GM12864 (cell line): ENCODE measurements at regions not wholly inside any gene's neighbourhood (a gene's known extent, or its start where the extent isn't known, plus 50 kb on each side); places are given as distances from the start of the nearest gene placed in this dataset.
"Not testable (repeated sequence)": the region's sequence is repeated elsewhere in the genome, so short reads cannot be mapped to it uniquely, and the experiment has no call there.

ENCODE experiments used
- DNase-seq: peaks from one replicate; pipeline ENCODE4 v3.0.0-alpha.2; 2011; ENCODE audit warnings: low read depth
- H3K4me3 ChIP-seq: 2 replicates; pipeline ENCODE4 v1.5.1; 2011; ENCODE audit warnings: mild to moderate bottlenecking, low read depth, low read length, control low read depth
- CTCF ChIP-seq: IDR thresholded peaks from 2 replicates; pipeline ENCODE4 v1.5.1; 2011; ENCODE audit warnings: low read depth, mild to moderate bottlenecking, moderate library complexity, low read length, control low read depth, inconsistent platforms; ENCODE audit errors: missing control alignments

DNA sequence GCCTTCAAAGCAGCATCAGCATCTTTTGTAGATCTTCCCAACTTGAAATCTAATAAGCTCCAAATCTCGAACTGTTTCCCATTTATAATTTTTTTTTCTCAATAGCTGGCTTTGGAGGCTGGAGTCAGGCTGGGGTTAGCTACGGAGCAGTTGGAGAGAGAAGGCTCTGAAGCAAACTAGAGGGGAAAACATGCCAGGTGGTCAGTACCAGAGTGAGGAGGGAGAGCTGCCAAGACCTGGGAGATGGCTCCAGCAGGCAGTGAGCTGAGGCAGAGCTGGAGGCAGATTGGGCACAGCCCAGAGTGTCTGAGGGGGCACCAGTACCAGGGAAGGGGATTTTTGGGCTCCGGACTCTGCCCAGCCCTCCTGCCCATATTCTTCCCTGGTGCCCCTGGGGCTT, 311.2 kb downstream of the RPLP1 start:
- no peak for TF ChIP-seq CTCF
- DNase-seq = no peak
- H3K4me3 ChIP-seq = no peak overlapping the region

DNA sequence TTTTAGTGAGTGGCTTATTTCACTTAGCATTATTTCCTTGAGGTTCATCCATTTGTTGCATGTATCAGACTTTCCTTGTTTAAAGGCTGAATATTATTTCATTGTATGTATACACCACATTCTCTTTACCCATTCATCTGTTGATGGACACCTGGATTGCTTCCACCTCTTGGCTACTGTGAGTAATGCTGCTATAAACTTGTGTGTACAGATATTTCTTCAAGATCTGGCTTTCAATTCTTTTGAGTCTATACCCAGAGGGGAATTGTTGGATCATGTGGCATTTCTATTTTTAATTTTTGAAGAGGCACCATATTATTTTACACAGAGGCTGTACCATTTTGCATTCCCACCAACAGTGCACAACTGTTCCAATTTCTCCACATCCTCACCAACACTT, 313.5 kb downstream of the RPLP1 start:
- TF ChIP-seq CTCF = no peak
- no peak overlapping the region for H3K4me3 ChIP-seq
- no peak for DNase-seq

DNA sequence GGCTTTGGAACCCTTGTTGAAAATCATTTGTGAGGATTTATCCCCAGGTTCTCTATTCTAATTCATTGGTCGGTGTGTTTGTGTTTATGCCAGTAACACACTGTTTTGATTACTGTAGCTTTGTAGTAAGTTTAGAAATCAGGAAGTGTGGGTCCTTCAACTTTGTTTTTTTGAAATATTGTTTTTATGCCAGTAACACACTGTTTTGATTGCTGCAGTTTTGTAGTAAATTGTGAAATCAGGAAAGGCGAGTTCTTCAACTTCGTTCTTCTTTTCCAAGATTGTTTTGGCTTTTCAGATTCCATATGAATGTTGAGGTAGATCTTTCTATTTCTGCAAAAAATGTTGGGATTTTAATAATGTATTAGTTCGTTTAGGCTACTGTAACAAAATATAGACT, 314.6 kb downstream of the RPLP1 start:
- H3K4me3 ChIP-seq = no peak overlapping the region
- no peak for DNase-seq
- TF ChIP-seq CTCF = no peak

- not testable (repeated sequence) for DNase-seq
Measured at GRCh38 chr15:69769336-69769735, 316.7 kb downstream of the RPLP1 start.

GRCh38 chr15:69774258-69774657, 321.6 kb downstream of the RPLP1 start:
- DNase-seq, H3K4me3 ChIP-seq: not testable (repeated sequence)

More at GRCh38 chr15:69769336-69769735, 316.7 kb downstream of the RPLP1 start:
- not testable (repeated sequence) for H3K4me3 ChIP-seq

DNA sequence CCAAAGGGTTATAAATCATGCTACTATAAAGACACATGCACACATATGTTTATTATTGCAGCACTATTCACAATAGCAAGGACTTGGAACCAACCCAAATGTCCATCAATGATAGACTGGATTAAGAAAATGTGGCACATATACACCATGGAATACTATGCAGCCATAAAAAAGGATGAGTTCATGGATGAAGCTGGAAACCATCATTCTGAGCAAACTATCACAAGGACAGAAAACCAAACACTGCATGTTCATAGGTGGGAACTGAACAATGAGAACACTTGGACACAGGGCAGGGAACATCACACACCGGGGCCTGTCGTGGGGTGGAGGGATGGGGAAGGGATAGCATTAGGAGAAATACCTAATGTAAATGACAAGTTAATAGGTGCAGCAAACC, 322.1 kb downstream of the RPLP1 start:
- H3K4me3 ChIP-seq, DNase-seq: not testable (repeated sequence)

GRCh38 chr15:69777356-69777755, 320.4 kb downstream of the TLE3 start:
- no peak for DNase-seq
- TF ChIP-seq CTCF = no peak
- H3K4me3 ChIP-seq = no peak overlapping the region

DNA sequence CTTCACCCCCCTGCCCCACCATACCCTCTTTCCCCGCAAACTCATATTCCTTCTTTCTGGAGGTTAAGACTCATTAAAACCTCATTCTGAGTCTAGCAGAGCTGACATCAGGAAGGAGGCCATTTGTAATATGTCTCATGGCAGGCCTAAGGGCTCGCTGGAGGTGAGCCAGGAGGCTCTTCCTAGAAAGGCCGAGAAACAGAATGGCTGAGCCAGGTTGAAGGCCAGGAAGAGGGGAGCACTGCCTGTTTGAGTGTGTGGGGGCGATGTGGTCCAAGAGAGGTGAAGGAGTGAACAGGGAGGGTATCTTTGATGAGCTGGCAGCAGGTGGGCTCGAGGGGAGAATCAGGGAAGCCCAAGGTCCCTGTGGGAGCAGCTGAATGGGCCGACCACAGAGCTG, 317.3 kb downstream of the TLE3 start:
- no peak for DNase-seq
- no peak for TF ChIP-seq CTCF
- no peak overlapping the region for H3K4me3 ChIP-seq

- no peak for DNase-seq
- no peak overlapping the region for H3K4me3 ChIP-seq
- no peak for TF ChIP-seq CTCF
Measured at GRCh38 chr15:69780981-69781380, 316.7 kb downstream of the TLE3 start.
